GF-D8 (cell line): ENCODE measurements at regions not wholly inside any gene's neighbourhood (a gene's known extent, or its start where the extent isn't known, plus 50 kb on each side); places are given as distances from the start of the nearest gene placed in this dataset.

Experiments used
- DNase-seq: peaks from one replicate; lab custom pipeline; 2025; lab: John Stamatoyannopoulos, UW

DNA sequence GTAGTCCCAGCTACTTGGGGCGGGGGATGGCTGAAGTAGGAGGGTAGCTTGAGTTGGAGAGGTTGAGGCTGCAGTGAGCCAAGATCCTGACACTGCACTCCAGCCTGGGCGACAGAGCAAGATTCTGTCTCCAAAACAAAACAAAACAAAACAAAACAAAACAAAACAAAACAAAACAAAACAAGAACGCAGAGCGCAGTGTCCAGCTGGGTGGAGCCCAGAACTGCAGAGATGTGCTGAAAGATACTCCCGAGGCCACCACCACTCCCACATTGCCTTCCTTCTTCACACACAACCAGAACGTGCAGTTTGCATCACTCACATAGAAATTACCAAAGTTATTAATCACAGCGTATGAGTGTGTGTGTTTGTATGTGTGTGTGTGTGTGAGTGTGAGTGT is 222.9 kb upstream of the ASIC2 start:
- no peak for DNase-seq

DNA sequence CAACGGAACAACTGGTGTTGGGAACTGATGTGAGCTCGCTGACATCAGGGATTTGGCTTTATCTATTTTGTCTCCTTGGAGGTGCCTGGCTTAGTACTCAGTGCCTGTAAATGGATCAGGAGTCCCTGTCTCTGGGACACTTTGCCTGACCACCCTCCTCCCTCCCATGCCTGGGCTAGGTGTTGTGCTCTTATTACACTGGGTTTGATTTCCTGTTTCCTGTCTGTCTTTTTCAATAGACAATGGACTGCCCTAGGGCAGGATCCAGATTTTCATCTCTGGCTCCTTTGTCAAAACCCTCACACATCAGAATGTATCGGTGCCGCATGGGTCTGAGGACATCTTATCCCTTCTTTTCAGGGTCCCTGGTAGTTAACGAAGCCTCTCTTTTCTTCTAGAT is 223.6 kb upstream of the ASIC2 start:
- DNase-seq: no peak

DNA sequence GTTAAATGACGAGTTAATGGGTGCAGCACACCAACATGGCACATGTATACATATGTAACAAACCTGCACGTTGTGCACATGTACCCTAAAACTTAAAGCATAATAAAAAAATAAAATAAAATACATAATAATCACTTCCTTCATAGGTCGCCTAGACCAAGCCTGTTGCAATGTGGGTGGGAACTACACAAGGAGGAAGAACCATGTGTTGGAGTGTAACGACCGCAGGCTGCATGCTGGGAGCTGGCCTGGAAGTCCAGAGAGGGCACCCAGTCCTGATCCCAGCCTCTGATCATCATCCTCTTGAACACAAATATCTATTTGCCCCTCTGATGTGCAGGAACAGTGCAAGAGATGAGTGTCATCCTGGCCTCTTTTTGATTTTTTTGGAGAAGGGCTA is 224.7 kb upstream of the ASIC2 start:
- DNase-seq: no peak

GRCh38 chr17:33519692-33520091 is 226.6 kb upstream of the ASIC2 start:
- no peak for DNase-seq

DNA sequence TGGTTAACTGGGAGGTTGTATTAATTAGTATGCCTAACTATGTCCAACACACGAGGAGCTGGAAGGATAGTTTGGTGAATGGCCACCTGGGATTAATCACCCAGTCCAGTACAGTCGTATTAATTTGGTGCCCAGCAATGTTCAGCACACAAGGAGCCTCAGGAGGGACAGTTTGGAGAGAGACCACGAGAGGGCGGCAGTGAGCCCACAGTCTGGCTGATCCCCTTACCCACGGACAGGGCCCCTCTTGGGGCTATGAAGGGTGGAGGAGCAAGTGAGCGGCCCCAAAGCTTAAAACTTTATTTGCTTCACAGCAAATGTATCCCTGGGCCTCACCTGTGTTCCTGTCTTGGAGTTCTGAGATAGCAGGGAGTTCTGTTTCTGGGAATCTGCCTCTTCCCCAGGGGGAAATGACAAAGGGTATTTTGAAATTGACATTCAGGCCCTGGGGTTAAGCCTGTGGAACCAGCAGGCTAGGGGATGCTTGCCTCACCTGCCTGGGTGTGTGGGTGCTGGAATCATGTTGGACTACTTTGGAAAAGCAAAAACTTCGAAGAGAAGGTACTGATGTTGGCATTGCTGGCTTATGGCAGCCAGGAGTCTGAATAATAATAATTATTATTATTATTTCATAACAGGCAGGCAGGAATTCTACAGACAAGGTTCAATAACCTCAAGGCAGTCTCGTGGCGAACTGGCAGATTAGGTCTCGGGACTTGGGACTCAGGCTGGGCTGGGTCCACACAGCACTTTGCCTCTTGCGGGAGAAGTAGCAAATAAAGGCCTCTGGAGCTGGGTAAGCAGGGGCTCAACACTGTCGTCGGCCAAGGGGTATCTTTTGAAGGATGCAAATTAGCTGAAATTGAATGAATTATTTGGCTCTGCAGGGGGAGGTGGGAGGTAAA is 227.6 kb upstream of the ASIC2 start:
- no peak for DNase-seq

GRCh38 chr17:33521784-33522183 is 228.7 kb upstream of the ASIC2 start:
- DNase-seq: no peak

GRCh38 chr17:33522623-33523022 is 229.5 kb upstream of the ASIC2 start:
- no peak for DNase-seq

- no peak for DNase-seq
Measured at GRCh38 chr17:33523577-33523981, 230.5 kb upstream of the ASIC2 start.

- no peak for DNase-seq
Measured at GRCh38 chr17:33525186-33525585, 232.1 kb upstream of the ASIC2 start.

GRCh38 chr17:33526717-33527116 is 233.6 kb upstream of the ASIC2 start:
- DNase-seq: no peak

DNA sequence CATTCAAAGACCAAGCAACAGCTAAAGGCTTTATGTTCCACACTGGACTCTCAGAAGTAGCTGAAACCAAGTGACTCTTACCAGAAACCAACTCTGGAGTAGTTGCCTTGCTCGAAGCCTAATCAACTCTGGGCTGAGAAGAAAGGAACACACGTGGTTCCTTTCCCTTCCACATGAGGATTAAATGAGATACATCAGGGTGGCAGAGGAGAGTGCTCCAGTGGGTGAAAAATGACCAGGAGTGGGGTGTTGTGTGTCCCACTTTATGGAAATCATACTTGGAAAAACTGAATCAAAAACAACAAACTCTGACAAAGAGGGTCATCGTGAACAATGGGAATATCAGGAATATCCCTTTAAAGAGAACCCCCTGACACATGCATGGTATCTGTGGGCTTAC is 234.2 kb upstream of the ASIC2 start:
- no peak for DNase-seq

DNA sequence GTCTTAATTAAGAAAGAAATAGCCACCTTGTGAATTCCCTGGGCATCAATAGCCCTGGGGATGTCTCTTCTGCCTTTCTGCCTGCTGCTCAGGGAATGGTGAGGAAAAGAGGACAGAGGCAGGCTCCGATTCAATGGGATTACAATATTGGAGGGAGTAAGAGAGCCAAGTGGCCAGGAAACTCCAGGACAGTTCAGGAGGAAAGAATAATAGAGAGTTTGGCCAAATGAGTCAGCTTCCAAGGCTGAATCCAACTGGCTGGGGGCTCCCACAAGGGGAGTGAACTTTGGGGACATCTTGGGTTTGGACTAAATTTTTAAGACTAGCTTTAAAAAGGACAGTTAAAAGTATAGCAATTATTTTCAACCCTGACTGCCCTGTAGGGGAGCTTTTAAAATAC is 235.8 kb upstream of the ASIC2 start:
- no peak for DNase-seq

DNA sequence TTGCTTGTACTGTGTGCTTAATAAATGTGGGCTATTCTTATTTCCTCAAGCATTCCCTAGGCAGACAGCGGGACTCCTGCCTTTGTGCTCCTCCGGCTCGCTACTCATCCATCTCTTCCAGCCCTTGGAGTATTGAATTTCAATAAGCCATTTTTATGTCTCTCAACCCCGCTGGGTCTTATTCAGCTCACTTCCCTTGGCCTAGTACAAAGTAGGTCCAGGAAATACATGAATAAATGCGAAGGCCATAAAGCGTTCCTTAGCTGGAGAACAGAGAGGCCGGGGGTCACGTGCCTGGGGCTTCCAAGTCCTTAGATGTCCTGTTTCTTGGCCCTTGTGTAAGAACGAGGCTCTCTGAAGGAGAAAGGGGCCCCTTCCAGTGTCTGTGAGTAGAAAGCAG is 236.7 kb upstream of the ASIC2 start:
- DNase-seq: no peak

DNA sequence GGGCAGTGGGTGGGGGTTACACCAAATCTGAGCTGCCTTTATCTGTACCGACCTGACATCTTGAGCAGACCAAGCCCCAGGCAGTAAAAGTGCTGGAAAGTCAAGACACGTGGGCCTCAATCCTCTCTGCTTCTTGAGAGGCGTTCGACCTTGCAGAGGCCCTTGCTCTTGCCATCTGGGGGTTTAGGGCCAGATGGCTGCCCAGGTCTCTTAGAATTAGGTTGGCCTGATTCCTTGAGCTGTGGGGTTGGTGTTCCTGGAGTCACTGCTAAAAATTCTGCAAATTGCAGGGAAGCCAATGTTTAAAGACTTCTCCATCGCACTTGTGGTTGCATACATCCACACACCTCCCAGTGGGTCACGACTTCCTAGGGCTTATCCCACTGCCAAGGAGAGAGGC is 238.2 kb upstream of the ASIC2 start:
- no peak for DNase-seq

- DNase-seq: no peak
Measured at GRCh38 chr17:33534087-33534486, 241.0 kb upstream of the ASIC2 start.

GRCh38 chr17:33545124-33545523 is 252.0 kb upstream of the ASIC2 start:
- no peak for DNase-seq

DNA sequence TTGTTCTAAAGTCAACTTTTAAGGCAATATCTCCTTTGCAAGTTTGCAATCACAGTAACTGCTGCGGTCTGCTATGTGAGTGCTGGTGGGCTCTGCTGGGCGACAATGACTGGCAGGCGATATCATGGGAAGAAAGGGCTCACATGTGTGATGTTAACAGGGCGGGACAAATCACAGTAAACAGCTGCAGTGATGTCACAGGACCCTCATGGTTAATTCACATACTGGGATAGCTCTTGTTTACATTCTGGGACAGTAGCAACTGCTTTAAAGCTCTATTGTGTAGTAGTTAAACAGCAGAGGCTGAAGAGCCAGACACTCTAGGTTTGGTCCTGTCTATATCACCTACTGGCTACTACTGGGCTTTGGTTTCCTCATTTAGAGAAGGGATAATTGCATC is 257.2 kb upstream of the ASIC2 start:
- DNase-seq: no peak

DNA sequence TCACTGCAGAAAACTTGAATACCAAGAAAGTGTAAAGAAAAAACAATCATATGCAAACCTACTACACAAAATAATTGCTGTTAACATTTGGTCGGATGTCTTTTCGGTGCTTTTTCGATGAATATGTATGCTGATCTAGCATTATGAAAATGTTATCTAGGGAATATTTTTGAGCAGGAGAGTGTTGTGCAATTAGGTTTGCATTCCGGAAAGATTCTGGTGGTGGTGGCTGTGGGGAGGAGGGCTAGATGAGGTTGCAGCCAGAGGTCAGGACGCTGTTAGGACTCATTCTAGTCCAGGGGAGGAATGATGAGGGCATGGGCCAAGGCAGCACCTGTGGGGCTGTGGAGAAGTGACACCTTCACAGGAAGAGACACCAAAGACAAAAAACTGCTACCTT is 258.0 kb upstream of the ASIC2 start:
- DNase-seq: no peak

DNA sequence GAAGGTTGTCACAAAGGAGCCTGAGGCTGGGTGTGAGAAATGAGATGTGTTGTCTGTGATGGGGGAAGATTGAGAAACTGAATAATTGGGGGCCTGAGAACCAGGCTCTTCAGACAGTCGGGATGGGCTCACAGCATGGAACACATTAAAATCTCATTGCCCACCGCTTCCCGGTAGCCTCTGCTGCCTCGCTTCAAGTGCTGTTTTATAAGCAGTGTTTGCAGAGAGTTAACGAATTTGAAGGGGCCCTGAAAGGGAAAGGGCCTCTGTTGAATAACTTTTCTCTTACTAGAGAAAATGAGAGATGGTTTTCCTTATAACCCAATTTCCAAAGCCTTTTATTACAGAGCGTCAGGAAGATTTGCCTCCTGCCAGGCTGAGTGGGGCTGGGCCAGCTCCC is 258.8 kb upstream of the ASIC2 start:
- no peak for DNase-seq

- no peak for DNase-seq
Measured at GRCh38 chr17:33560165-33560564, 267.1 kb upstream of the ASIC2 start.

DNA sequence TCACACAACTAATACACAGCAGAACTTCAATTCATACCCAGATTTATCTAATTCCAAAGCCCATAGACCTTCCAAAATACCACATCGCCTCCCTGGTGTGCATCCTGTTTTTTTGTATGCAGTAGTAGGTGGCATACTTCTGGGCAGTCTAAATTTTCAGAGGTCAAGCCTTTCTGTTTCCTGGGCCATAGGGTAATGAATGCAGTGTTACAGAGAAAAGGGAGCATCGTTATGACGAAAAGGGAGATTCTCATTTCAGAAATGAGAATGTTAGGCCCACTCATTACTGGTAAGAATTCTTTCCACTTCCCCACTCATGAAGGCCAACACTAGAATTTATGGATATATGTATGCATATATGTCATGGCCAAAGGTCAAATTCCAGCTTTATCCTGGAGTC is 267.8 kb upstream of the ASIC2 start:
- DNase-seq: no peak

GRCh38 chr17:33561569-33562334 is 268.7 kb upstream of the ASIC2 start:
- no peak for DNase-seq

GRCh38 chr17:33562792-33563191 is 269.7 kb upstream of the ASIC2 start:
- DNase-seq: no peak
